IMR-90 (cell line): ENCODE measurements at regions not wholly inside any gene's neighbourhood (a gene's known extent, or its start where the extent isn't known, plus 50 kb on each side); places are given as distances from the start of the nearest gene placed in this dataset.
"Not testable (repeated sequence)": the region's sequence is repeated elsewhere in the genome, so short reads cannot be mapped to it uniquely, and the experiment has no call there.

ENCODE experiments used
- MAFK ChIP-seq: IDR thresholded peaks from 2 replicates; pipeline ENCODE4 v1.6.1; 2012; ENCODE audit warnings: low read depth, low read length, improper control_type of control experiment
- RAD21 ChIP-seq: IDR thresholded peaks from 2 replicates; pipeline ENCODE4 v1.6.1; 2012; ENCODE audit warnings: low read length, improper control_type of control experiment
- RCOR1 ChIP-seq: IDR thresholded peaks from 2 replicates; pipeline ENCODE4 v1.6.1; 2012; ENCODE audit warnings: mild to moderate bottlenecking, low read length, improper control_type of control experiment; ENCODE audit not compliant: insufficient replicate concordance
- TF ChIP-seq, protein P1 (sequence below): conservative IDR thresholded peaks from 2 replicates; pipeline ENCODE4 v1.5.1; 2012; ENCODE audit warnings: mild to moderate bottlenecking, low read depth, low read length, improper control_type of control experiment

- TF ChIP-seq, protein P1, sequence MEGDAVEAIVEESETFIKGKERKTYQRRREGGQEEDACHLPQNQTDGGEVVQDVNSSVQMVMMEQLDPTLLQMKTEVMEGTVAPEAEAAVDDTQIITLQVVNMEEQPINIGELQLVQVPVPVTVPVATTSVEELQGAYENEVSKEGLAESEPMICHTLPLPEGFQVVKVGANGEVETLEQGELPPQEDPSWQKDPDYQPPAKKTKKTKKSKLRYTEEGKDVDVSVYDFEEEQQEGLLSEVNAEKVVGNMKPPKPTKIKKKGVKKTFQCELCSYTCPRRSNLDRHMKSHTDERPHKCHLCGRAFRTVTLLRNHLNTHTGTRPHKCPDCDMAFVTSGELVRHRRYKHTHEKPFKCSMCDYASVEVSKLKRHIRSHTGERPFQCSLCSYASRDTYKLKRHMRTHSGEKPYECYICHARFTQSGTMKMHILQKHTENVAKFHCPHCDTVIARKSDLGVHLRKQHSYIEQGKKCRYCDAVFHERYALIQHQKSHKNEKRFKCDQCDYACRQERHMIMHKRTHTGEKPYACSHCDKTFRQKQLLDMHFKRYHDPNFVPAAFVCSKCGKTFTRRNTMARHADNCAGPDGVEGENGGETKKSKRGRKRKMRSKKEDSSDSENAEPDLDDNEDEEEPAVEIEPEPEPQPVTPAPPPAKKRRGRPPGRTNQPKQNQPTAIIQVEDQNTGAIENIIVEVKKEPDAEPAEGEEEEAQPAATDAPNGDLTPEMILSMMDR: not testable (repeated sequence)
- TF ChIP-seq RAD21, MAFK, RCOR1: not testable (repeated sequence)
These were observed 287.6 kb upstream of the RASGRP1 start for GRCh38 chr15:38852188-38852587.
